HepG2 (cell line): ENCODE measurements at regions not wholly inside any gene's neighbourhood (a gene's known extent, or its start where the extent isn't known, plus 50 kb on each side); places are given as distances from the start of the nearest gene placed in this dataset.
A peak's percentile ranks its signal among the peaks of the same experiment; 100 is the strongest.
"Not testable (repeated sequence)": the region's sequence is repeated elsewhere in the genome, so short reads cannot be mapped to it uniquely, and the experiment has no call there.

ENCODE experiments used
- ATAC-seq: fragments of 200-7000 bp; cut with Tn5 transposase; 3 replicates; pipeline ENCODE4 v1.9.1; 2020; ENCODE audit warnings: mild to moderate bottlenecking, moderate library complexity
- BruUV-seq: library from RNA; stranded (reverse); fragments of 400-500 nt; replicated peaks from 2 replicates; lab custom pipeline; 2021; lab: Mats Ljungman, UMichigan
- CTCF ChIA-PET: fragments of 300-600 bp; formaldehyde crosslinking; extraction: SDS; loops from one replicate; lab custom pipeline; 2021; ENCODE audit warnings: low total read pairs, inconsistent platforms, low intra/inter-chr PET ratio; lab: Yijun Ruan, JAX
- POLR2A ChIA-PET: fragments of 350-600 bp; sonication (Branson Sonifier 250); formaldehyde crosslinking; loops from one replicate; lab custom pipeline; 2020; ENCODE audit warnings: antibody characterized with exemption, inconsistent platforms; lab: Yijun Ruan, JAX
- DNase-seq: peaks from one replicate; pipeline ENCODE4 v3.0.0-alpha.2; 2015; ENCODE audit warnings: low spot score
- FAIRE-seq: peaks from 3 replicates; lab custom pipeline; 2011; peaks lifted over from hg19 to GRCh38; lab: Jason Lieb, UNC
- H2AFZ ChIP-seq: one replicate; pipeline ENCODE4 v1.6.1; 2011; ENCODE audit warnings: low read length, inconsistent platforms
- H3K27ac ChIP-seq: fragments of 300-600 bp; 3 replicates; pipeline ENCODE4 v1.8.0; 2011; ENCODE audit warnings: mixed run types, mild to moderate bottlenecking, mixed read lengths, low read length, inconsistent platforms; ENCODE audit not compliant: insufficient read depth; ENCODE audit errors: extremely low read length
- H3K27me3 ChIP-seq, 2 experiments: fragments of 200-600 bp in 1 of 2; 2 replicates in 1 of 2; 3 replicates in 1 of 2; pipeline versions ENCODE4 v1.6.0 to v1.8.0; 2011; ENCODE audit warnings: low read length in 2 of 2, mild to moderate bottlenecking in 2 of 2, moderate library complexity in 2 of 2, inconsistent platforms in 1 of 2; ENCODE audit not compliant: insufficient read depth in 2 of 2, control insufficient read depth in 1 of 2
- H3K36me3 ChIP-seq, 2 experiments: fragments of 200-600 bp in 1 of 2; replicated peaks in 1 of 2; 2 replicates in 1 of 2; 3 replicates in 1 of 2; pipeline versions ENCODE4 v1.5.1 to v1.8.0; 2011; ENCODE audit warnings: low read length in 2 of 2, inconsistent platforms in 1 of 2; ENCODE audit not compliant: insufficient read depth in 2 of 2, control insufficient read depth in 1 of 2
- H3K4me1 ChIP-seq: 2 replicates; pipeline ENCODE4 v1.5.1; 2012; ENCODE audit warnings: low read length, inconsistent platforms; ENCODE audit not compliant: insufficient read depth
- H3K4me2 ChIP-seq: 2 replicates; pipeline ENCODE4 v1.6.0; 2011; ENCODE audit warnings: low read depth, low read length, inconsistent platforms
- H3K4me3 ChIP-seq, 3 experiments: fragments of 200-600 bp in 1 of 3; sonication (generic), shearing (Covaris generic) in 1 of 3; replicated peaks in 1 of 3; 2 replicates each; pipeline ENCODE4 v1.5.1; 2011 to 2016; ENCODE audit warnings: low read length in 3 of 3, inconsistent platforms in 2 of 3, low read depth in 2 of 3, mild to moderate bottlenecking in 2 of 3, control low read depth in 1 of 3, mixed read lengths in 1 of 3; ENCODE audit not compliant: insufficient read depth in 1 of 3
- H3K79me2 ChIP-seq: one replicate; pipeline ENCODE4 v1.6.1; 2011; ENCODE audit warnings: low read length, inconsistent platforms; ENCODE audit not compliant: insufficient read depth
- H3K9ac ChIP-seq: 2 replicates; pipeline ENCODE4 v1.6.0; 2011; ENCODE audit warnings: mild to moderate bottlenecking, low read depth, low read length, inconsistent platforms; ENCODE audit not compliant: insufficient read depth
- H3K9me3 ChIP-seq: 2 replicates; pipeline ENCODE4 v1.5.1; 2012; ENCODE audit warnings: mild to moderate bottlenecking, low read length
- H4K20me1 ChIP-seq: 2 replicates; pipeline ENCODE4 v1.6.0; 2011; ENCODE audit warnings: inconsistent platforms, mild to moderate bottlenecking, low read length, moderate library complexity; ENCODE audit not compliant: insufficient read depth
- AGO1 ChIP-seq: fragments of 200-400 bp; formaldehyde crosslinking; IDR thresholded peaks from 2 replicates; pipeline ENCODE4 v1.6.1; 2017; ENCODE audit warnings: mild to moderate bottlenecking, low read depth, low read length, moderate library complexity; ENCODE audit not compliant: poor library complexity, severe bottlenecking
- MAFF ChIP-seq: IDR thresholded peaks from 2 replicates; pipeline ENCODE4 v1.6.1; 2011; ENCODE audit warnings: low read depth, low read length, improper control_type of control experiment
- MAFK ChIP-seq, 2 experiments: IDR thresholded peaks in 1 of 2; conservative IDR thresholded peaks in 1 of 2; 2 replicates each; pipeline ENCODE4 v1.6.1; 2011; ENCODE audit warnings: improper control_type of control experiment in 2 of 2, low read length in 2 of 2
- WGBS: methylation state at CpG from one replicate; pipeline ENCODE4 v1.1.6; 2017; ENCODE audit warnings: low lambda C conversion rate; 5-methylcytosine and 5-hydroxymethylcytosine counted together
- in situ Hi-C: cut with HindIII; loops from 2 replicates; pipeline ENCODE4 v1.10.0; 2017; ENCODE audit warnings: low pct_unique_long_range_greater_than_20kb; ENCODE audit not compliant: extremely low pct_ligation_motif_present
- intact Hi-C: fragments of 100-400 bp; cut with micrococcal nuclease; formaldehyde crosslinking; loops from one replicate; pipeline ENCODE4 v1.10.0; 2022; ENCODE audit not compliant: unreplicated experiment

- ATAC-seq = no peak
- 50% methylated on average over 2 of the region's 2 CpGs for WGBS
- Histone ChIP-seq H3K27me3 (no peaks in the 10 kb centered on the region), H3K9me3 (no peaks in the 10 kb centered on the region), H3K4me1 (no peaks in the 10 kb centered on the region), H2AFZ (no peak overlapping the region), H4K20me1 (no peaks in the 10 kb centered on the region), H3K4me2 (no peak overlapping the region), H3K79me2 (no peaks in the 10 kb centered on the region), H3K4me3 (no peak overlapping the region), H3K36me3 (no peaks in the 10 kb centered on the region), H3K9ac (no peak overlapping the region), H3K27ac (no peak overlapping the region)
- no peak for DNase-seq
- no TSS peak for BruUV-seq
- ChIA-PET POLR2A (no interaction called here), CTCF (no interaction called here)
- no peak for FAIRE-seq
- intact Hi-C loops (no loop called here), in situ Hi-C loops (no loop called here)
- TF ChIP-seq MAFK (conservative IDR thresholded peaks at IDR 0.05 in 1 of 2, IDR thresholded peaks at IDR 0.05 in 1 of 2; ENCODE audit: low read length in 2 of 2) (peak in 1 of 2 experiments; percentile 79; a peak in 3 of 4 replicates), MAFF (peak; percentile 63), AGO1 (no peak)
Measured at GRCh38 chr4:134848681-134849080, 647.1 kb upstream of the PABPC4L start.

- in situ Hi-C loops, H3K27ac ChIP-seq, CTCF ChIA-PET, H3K79me2 ChIP-seq, POLR2A ChIA-PET, H3K27me3 ChIP-seq, H4K20me1 ChIP-seq, H3K4me3 ChIP-seq, H3K9ac ChIP-seq, H3K9me3 ChIP-seq, ATAC-seq, H3K4me2 ChIP-seq, DNase-seq, H2AFZ ChIP-seq, H3K4me1 ChIP-seq, intact Hi-C loops, FAIRE-seq, BruUV-seq, H3K36me3 ChIP-seq: not testable (repeated sequence)
- WGBS = 8% methylated on average over 7 of the region's 7 CpGs
Measured at GRCh38 chr4:134830741-134831140, 629.2 kb upstream of the PABPC4L start.
